GM12872 (cell line): ENCODE measurements at regions not wholly inside any gene's neighbourhood (a gene's known extent, or its start where the extent isn't known, plus 50 kb on each side); places are given as distances from the start of the nearest gene placed in this dataset.
A peak's percentile ranks its signal among the peaks of the same experiment; 100 is the strongest.

Experiments
- CTCF ChIP-seq: IDR thresholded peaks from 3 replicates; pipeline ENCODE4 v1.5.1; 2011; ENCODE audit warnings: low read depth, mild to moderate bottlenecking, low read length, moderate library complexity; ENCODE audit not compliant: insufficient read depth

- peak; percentile 35; the same call in 2 of the 3 replicates for TF ChIP-seq CTCF
Observed at GRCh38 chr14:28635387-28635786, 131.2 kb upstream of the FOXG1 start.

- TF ChIP-seq CTCF = no peak
Observed at GRCh38 chr14:28651148-28651547, 115.4 kb upstream of the FOXG1 start.

GRCh38 chr14:28652782-28653181 is 113.8 kb upstream of the FOXG1 start:
- no peak for TF ChIP-seq CTCF

GRCh38 chr14:28653521-28653920 is 113.1 kb upstream of the FOXG1 start:
- TF ChIP-seq CTCF = no peak

- no peak for TF ChIP-seq CTCF
Observed at GRCh38 chr14:28656704-28657255, 109.8 kb upstream of the FOXG1 start.

DNA sequence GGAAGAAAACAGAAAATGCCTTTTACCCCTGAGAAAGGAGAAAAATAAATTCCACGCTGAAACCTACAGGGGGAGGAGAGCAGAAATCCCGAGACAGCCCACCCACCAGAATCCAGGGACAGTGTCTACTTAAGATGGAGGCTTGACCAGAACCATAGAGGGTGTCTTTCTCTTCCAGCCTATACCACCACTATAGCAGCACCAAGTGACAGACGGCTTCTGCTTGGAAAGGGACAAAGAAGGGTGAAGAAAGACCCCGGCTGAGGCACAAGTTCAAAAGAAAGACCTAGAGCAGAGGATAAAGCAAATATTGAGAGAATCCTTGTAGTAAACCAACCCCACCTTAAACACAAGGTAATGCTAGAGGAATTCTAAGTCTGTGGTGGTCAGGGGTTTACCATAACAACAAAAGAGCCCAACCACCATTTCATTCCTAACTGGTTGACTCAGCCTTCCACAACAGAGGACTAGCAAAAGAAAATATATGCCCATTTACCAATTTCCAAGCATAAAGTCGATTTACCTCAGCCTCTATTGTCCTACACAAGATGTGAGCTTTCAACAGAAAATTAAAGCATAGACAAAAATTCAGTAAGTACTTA is 105.3 kb upstream of the FOXG1 start:
- TF ChIP-seq CTCF = no peak

DNA sequence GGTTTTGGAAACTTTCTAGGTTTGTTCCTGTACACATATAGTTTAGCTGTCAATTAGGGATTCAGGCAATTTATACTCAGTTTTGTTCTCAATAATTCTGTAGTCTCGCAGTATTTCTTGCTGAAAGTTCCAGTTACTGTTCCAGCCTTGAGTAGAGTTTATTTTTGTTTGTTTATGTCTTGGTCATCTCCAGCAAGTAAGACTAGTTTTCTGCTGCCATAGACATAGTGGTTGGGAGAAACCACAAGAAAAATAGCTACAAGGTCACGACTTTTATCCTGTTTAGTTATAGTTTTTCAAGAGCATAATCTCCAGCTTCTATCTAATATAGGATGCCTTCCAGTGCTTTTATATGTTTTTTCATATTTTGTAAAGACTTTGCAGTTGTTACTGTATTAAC is 99.6 kb upstream of the FOXG1 start:
- TF ChIP-seq CTCF = no peak
